Stimulated activated CD8-positive, alpha-beta memory T cell treated with anti-CD3 and anti-CD28 coated beads, Interleukin-2, amount 100 ng/mL, for 48 hours (primary cell): ENCODE measurements at regions not wholly inside any gene's neighbourhood (a gene's known extent, or its start where the extent isn't known, plus 50 kb on each side); places are given as distances from the start of the nearest gene placed in this dataset.
"Not testable (repeated sequence)": the region's sequence is repeated elsewhere in the genome, so short reads cannot be mapped to it uniquely, and the experiment has no call there.

Experiments used
- DNase-seq, 2 donors: peaks; one replicate each; pipeline ENCODE4 v3.0.0-alpha.2; 2020; ENCODE audit warnings: low read depth in 2 of 2

- no peak for DNase-seq
Measured at GRCh38 chrX:5305452-5305851, 923.2 kb downstream of the NLGN4X start.

GRCh38 chrX:5295004-5295403 lies 933.7 kb downstream of the NLGN4X start:
- no peak for DNase-seq

- DNase-seq, result no peak
Measured at GRCh38 chrX:5290635-5291034, 938.0 kb downstream of the NLGN4X start.

GRCh38 chrX:5289949-5290348 lies 938.7 kb downstream of the NLGN4X start:
- not testable (repeated sequence) for DNase-seq

GRCh38 chrX:5278908-5279307 lies 949.8 kb downstream of the NLGN4X start:
- DNase-seq, result no peak

GRCh38 chrX:5265324-5265850 lies 963.3 kb downstream of the NLGN4X start:
- DNase-seq, result no peak

- no peak for DNase-seq
Measured at GRCh38 chrX:5250106-5250505, 978.6 kb downstream of the NLGN4X start.

- no peak for DNase-seq
Measured at GRCh38 chrX:5242091-5242790, 986.4 kb downstream of the NLGN4X start.

- DNase-seq, result no peak
Measured at GRCh38 chrX:5236749-5237148, 991.9 kb downstream of the NLGN4X start.

- no peak for DNase-seq
Measured at GRCh38 chrX:5236096-5236495, 992.6 kb downstream of the NLGN4X start.

- DNase-seq, result no peak
Measured at GRCh38 chrX:5233830-5234229, 994.8 kb downstream of the NLGN4X start.

GRCh38 chrX:5220421-5220820 lies 1008.2 kb downstream of the NLGN4X start:
- DNase-seq, result no peak

- DNase-seq, result no peak
Measured at GRCh38 chrX:5194806-5195205, 1033.9 kb downstream of the NLGN4X start.

- no peak for DNase-seq
Measured at GRCh38 chrX:5180135-5180741, 1048.4 kb downstream of the NLGN4X start.

- DNase-seq, result no peak
Measured at GRCh38 chrX:5176766-5177165, 1051.9 kb downstream of the NLGN4X start.

- no peak for DNase-seq
Measured at GRCh38 chrX:5163663-5164062, 1065.0 kb downstream of the NLGN4X start.

GRCh38 chrX:5155301-5155700 lies 1073.4 kb downstream of the NLGN4X start:
- no peak for DNase-seq

- DNase-seq, result no peak
Measured at GRCh38 chrX:5145957-5146356, 1082.7 kb downstream of the NLGN4X start.

GRCh38 chrX:5142644-5143043 lies 1086.0 kb downstream of the NLGN4X start:
- no peak for DNase-seq

- no peak for DNase-seq
Measured at GRCh38 chrX:5122181-5122678, 1106.4 kb downstream of the NLGN4X start.

- no peak for DNase-seq
Measured at GRCh38 chrX:5117816-5118215, 1110.9 kb downstream of the NLGN4X start.

GRCh38 chrX:5113128-5113527 lies 1115.5 kb downstream of the NLGN4X start:
- DNase-seq, result no peak

GRCh38 chrX:5100004-5100403 lies 1128.7 kb downstream of the NLGN4X start:
- DNase-seq, result no peak
